ENCODE measurements at regions not wholly inside any gene's neighbourhood (a gene's known extent, or its start where the extent isn't known, plus 50 kb on each side); places are given as distances from the start of the nearest gene placed in this dataset.

GRCh38 chr11:134678744-134679143 is 266.7 kb upstream of the B3GAT1 start:
- no peak for DNase-seq (ENCODE audit: low read depth)
- no peak for TF ChIP-seq CTCF (IDR thresholded peaks at IDR 0.05; ENCODE audit: low read length, missing control alignments)
- H3K4me3 ChIP-seq (replicated peaks; ENCODE audit: low read depth, low read length) = no peak overlapping the region

GRCh38 chr11:134677891-134678551 is 266.0 kb upstream of the B3GAT1 start:
- no peak overlapping the region for H3K4me3 ChIP-seq (replicated peaks; ENCODE audit: low read depth, low read length)
- no peak for TF ChIP-seq CTCF (IDR thresholded peaks at IDR 0.05; ENCODE audit: low read length, missing control alignments)
- no peak for DNase-seq (ENCODE audit: low read depth)

GRCh38 chr11:134677397-134677822 is 265.4 kb upstream of the B3GAT1 start:
- TF ChIP-seq CTCF (IDR thresholded peaks at IDR 0.05; ENCODE audit: low read length, missing control alignments) = no peak
- H3K4me3 ChIP-seq (replicated peaks; ENCODE audit: low read depth, low read length) = no peak overlapping the region
- DNase-seq (ENCODE audit: low read depth) = no peak

GRCh38 chr11:134676516-134677287 is 264.7 kb upstream of the B3GAT1 start:
- DNase-seq (ENCODE audit: low read depth) = no peak
- H3K4me3 ChIP-seq (replicated peaks; ENCODE audit: low read depth, low read length) = no peak overlapping the region
- no peak for TF ChIP-seq CTCF (IDR thresholded peaks at IDR 0.05; ENCODE audit: low read length, missing control alignments)

- DNase-seq (ENCODE audit: low read depth) = no peak
- TF ChIP-seq CTCF (IDR thresholded peaks at IDR 0.05; ENCODE audit: low read length, missing control alignments) = no peak
- H3K4me3 ChIP-seq (replicated peaks; ENCODE audit: low read depth, low read length) = no peak overlapping the region
Observed at GRCh38 chr11:134675983-134676382, 263.9 kb upstream of the B3GAT1 start.

GRCh38 chr11:134674974-134675373 is 262.9 kb upstream of the B3GAT1 start:
- DNase-seq (ENCODE audit: low read depth) = no peak
- H3K4me3 ChIP-seq (replicated peaks; ENCODE audit: low read depth, low read length) = no peak overlapping the region
- TF ChIP-seq CTCF (IDR thresholded peaks at IDR 0.05; ENCODE audit: low read length, missing control alignments) = no peak

Data from fibroblast of pulmonary artery (primary cell).